T-helper 2 cell (primary cell): ENCODE measurements at regions not wholly inside any gene's neighbourhood (a gene's known extent, or its start where the extent isn't known, plus 50 kb on each side); places are given as distances from the start of the nearest gene placed in this dataset.

Experiments used
- DNase-seq, 5 experiments: peaks; one replicate each; pipeline versions ENCODE4 v3.0.0 to v3.0.0-alpha.2; 2012 to 2022

DNA sequence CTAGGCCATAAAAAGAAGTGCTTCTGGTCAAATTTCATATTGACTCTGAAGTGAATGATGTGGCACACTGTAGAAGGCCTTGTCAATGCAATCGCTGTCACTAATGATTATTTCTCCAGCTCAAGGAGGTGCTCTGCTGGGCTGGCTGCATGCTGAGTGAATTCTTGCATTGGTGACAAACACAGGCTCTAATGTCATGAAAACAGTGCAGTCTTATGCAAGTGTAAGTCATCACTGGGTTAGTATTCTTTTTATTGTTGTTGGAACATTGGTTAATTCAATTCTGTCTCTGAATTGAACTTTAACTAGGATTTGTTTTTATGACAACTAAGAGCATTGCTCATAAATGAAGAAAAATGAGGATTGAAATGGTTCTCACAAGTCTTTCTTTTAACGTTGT is 57.3 kb upstream of the CD180 start:
- no peak for DNase-seq

DNA sequence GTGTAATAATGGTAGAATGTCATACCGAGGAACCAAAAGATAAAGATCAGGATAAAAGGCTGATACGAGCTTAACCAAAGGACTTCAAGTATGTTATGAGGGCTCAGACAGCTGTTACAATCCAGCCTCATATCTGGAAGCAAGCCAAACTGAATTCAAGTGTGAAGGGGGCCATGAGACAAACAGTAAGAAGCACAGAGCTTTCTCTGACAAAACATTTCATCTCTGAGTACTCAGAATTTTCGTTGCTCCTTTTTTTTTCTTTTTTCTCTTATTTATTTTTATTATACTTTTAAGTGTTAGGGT is 52.9 kb upstream of the CD180 start:
- peak in 1 of 5 experiments; percentile 18 for DNase-seq

- DNase-seq, result no peak
Measured at GRCh38 chr5:67248703-67249589, 52.3 kb upstream of the CD180 start.

- DNase-seq, result no peak
Measured at GRCh38 chr5:67246546-67247268, 50.1 kb upstream of the CD180 start.
